SH-SY5Y (cell line): ENCODE measurements at regions not wholly inside any gene's neighbourhood (a gene's known extent, or its start where the extent isn't known, plus 50 kb on each side); places are given as distances from the start of the nearest gene placed in this dataset.
A peak's percentile ranks its signal among the peaks of the same experiment; 100 is the strongest.

Source experiments
- GATA2 ChIP-seq: IDR thresholded peaks from 2 replicates; pipeline ENCODE4 v1.6.1; 2011; ENCODE audit warnings: mild to moderate bottlenecking, low read depth, low read length
- GATA3 ChIP-seq: IDR thresholded peaks from 2 replicates; pipeline ENCODE4 v1.6.1; 2011; ENCODE audit warnings: low read depth, mild to moderate bottlenecking, low read length, moderate library complexity

GRCh38 chr1:239733995-239734394, 347.6 kb downstream of the CHRM3 start:
- TF ChIP-seq GATA3 = no peak
- no peak for TF ChIP-seq GATA2

- no peak for TF ChIP-seq GATA2
- TF ChIP-seq GATA3 = no peak
These were observed 348.7 kb downstream of the CHRM3 start for GRCh38 chr1:239735111-239735510.

GRCh38 chr1:239736479-239736878, 350.1 kb downstream of the CHRM3 start:
- no peak for TF ChIP-seq GATA2
- TF ChIP-seq GATA3 = no peak

- TF ChIP-seq GATA3 = no peak
- TF ChIP-seq GATA2 = no peak
These were observed 352.3 kb upstream of the FMN2 start for GRCh38 chr1:239739375-239739774.

- TF ChIP-seq GATA2 = no peak
- no peak for TF ChIP-seq GATA3
These were observed 351.8 kb upstream of the FMN2 start for GRCh38 chr1:239739919-239740318.

- TF ChIP-seq GATA2 (no peak), GATA3 (no peak)
These were observed 349.1 kb upstream of the FMN2 start for GRCh38 chr1:239742416-239743109.

- no peak for TF ChIP-seq GATA3
- no peak for TF ChIP-seq GATA2
These were observed 346.8 kb upstream of the FMN2 start for GRCh38 chr1:239744851-239745250.

- TF ChIP-seq GATA2 (no peak), GATA3 (no peak)
These were observed 336.4 kb upstream of the FMN2 start for GRCh38 chr1:239755107-239755912.

- TF ChIP-seq GATA2 = no peak
- TF ChIP-seq GATA3 = no peak
These were observed 334.0 kb upstream of the FMN2 start for GRCh38 chr1:239757716-239758115.

GRCh38 chr1:239758756-239759155, 332.9 kb upstream of the FMN2 start:
- TF ChIP-seq GATA2 (no peak), GATA3 (no peak)

GRCh38 chr1:239761509-239761908, 330.2 kb upstream of the FMN2 start:
- TF ChIP-seq GATA2 (no peak), GATA3 (no peak)

GRCh38 chr1:239763850-239764249, 327.8 kb upstream of the FMN2 start:
- TF ChIP-seq GATA3 = no peak
- no peak for TF ChIP-seq GATA2

GRCh38 chr1:239764546-239764945, 327.1 kb upstream of the FMN2 start:
- TF ChIP-seq GATA2 (no peak), GATA3 (no peak)

GRCh38 chr1:239765163-239765562, 326.5 kb upstream of the FMN2 start:
- TF ChIP-seq GATA3 = no peak

GRCh38 chr1:239771550-239771949, 320.1 kb upstream of the FMN2 start:
- peak; percentile 29; the same call in 1 of the 2 replicates for TF ChIP-seq GATA2
- TF ChIP-seq GATA3 = no peak
